Activated CD4-positive, alpha-beta T cell treated with anti-CD3 and anti-CD28 coated beads for 24 hours (primary cell): ENCODE measurements at regions not wholly inside any gene's neighbourhood (a gene's known extent, or its start where the extent isn't known, plus 50 kb on each side); places are given as distances from the start of the nearest gene placed in this dataset.

Source experiments
- DNase-seq, 2 donors: peaks; one replicate each; pipeline ENCODE4 v3.0.0-alpha.2; 2020; ENCODE audit warnings: low read depth in 2 of 2

DNA sequence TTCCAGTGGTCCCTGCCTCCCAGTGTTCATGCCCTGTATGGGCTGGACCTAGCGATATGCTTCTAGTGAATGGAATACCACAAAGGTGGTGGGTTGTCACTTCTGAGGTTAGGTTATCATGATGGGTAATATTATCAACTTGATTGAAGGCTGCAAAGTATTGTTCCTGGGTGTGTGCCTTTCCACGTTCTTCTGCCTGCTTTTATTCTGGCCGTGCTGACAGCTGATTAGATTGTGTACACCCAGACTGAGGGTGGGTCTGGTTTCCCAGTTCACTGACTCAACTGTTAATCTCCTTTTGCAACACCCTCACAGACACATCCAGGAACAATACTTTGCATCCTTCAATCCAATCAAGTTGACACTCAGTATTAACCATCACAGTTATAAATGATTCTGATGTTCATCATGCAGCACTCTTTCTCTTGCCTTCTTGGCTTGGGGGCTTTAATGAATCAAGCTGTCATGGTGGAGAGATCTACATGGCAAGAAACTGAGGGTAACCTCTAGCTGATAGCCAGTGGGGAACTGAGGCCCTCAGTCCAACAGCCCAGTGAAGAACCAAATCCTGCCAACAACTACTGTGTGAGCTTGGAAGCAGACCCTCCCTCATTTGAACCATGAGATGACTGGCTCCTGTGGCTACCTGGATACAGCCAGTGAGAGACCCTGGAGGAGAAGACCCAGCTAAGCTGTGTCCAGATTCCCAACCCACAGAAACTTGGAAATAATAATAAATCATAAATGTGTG is 63.0 kb upstream of the CELF4 start:
- no peak for DNase-seq

DNA sequence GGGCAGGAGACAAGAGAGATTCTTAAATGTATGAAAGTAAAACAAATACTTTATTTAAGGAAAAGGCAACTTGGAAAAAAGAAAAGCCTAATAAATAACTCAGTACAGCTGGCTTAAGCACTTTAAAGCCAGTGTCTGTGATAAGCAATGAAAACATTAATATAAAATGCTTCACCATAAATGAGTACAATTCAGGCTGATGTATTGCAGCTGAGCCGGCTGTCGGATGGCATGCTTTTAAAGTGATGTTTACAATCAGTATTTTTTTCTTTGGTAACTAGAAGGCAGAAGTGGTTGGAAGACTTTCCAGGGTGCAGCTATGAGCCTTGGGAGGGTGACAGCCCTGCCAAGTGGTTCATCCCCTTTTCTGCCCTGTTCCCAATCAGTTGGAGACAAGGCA is 58.7 kb upstream of the CELF4 start:
- DNase-seq: no peak

DNA sequence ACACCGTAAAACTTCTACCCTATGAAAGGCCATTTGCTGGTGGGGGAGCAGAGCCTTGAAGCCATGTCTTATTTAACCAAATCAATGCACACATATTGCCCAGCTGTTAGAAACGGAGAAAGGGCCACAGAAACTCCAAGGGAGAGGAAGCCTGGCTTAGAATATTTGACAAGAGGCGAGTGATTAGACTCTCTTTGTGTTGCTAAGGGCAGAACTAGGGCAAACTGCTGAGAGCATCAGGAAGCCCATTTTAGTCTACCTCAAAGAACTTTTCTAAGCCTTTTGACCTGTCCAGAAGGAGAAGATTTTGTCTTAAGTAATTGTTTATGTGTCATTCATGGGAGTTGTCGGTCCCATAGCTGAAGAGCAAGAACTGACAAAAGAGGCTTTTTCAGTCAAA is 54.4 kb upstream of the CELF4 start:
- DNase-seq: no peak

DNA sequence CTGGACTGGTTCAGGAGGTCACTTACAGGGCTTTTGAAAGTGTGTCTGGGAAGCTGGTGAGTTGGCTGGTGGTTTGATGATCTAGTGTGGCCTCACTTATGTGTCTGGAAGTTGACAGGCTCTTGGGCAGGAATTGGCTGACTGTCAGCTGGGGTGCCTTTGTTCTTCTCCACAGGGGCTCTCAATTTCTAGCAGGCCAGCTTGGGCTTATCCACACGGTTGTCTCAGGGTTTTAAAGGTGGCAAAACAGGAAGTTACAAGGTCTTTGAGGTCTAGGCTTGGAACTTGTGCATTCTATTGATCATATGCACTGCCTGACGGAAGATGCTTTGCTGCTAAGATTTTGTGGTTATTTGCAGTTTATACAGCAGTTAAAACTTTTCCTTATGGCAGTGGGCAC is 52.0 kb upstream of the CELF4 start:
- DNase-seq: no peak
